Osteoblast (primary cell): ENCODE measurements at regions not wholly inside any gene's neighbourhood (a gene's known extent, or its start where the extent isn't known, plus 50 kb on each side); places are given as distances from the start of the nearest gene placed in this dataset.

ENCODE experiments used
- DNase-seq: peaks from one replicate; pipeline ENCODE4 v3.0.0; 2011; ENCODE audit warnings: low spot score, mixed read lengths; ENCODE audit not compliant: insufficient read length; ENCODE audit errors: missing footprints
- H2AFZ ChIP-seq: 2 replicates; pipeline ENCODE4 v1.6.0; 2011; ENCODE audit warnings: mild to moderate bottlenecking, low read length
- H3K27ac ChIP-seq: 2 replicates; pipeline ENCODE4 v1.5.1; 2011; ENCODE audit warnings: mild to moderate bottlenecking, low read depth, low read length, moderate library complexity
- H3K27me3 ChIP-seq: 2 replicates; pipeline ENCODE4 v1.6.0; 2012; ENCODE audit warnings: mild to moderate bottlenecking, control low read depth, inconsistent platforms, low read length, moderate library complexity; ENCODE audit not compliant: insufficient read depth
- H3K36me3 ChIP-seq: 2 replicates; pipeline ENCODE4 v1.5.1; 2011; ENCODE audit warnings: mild to moderate bottlenecking, low read length, control low read depth, moderate library complexity; ENCODE audit not compliant: insufficient read depth
- H3K4me1 ChIP-seq: 2 replicates; pipeline ENCODE4 v1.5.1; 2011; ENCODE audit warnings: mild to moderate bottlenecking, low read length, control low read depth, moderate library complexity; ENCODE audit not compliant: insufficient read depth
- H3K4me2 ChIP-seq: 2 replicates; pipeline ENCODE4 v1.6.0; 2011; ENCODE audit warnings: mild to moderate bottlenecking, low read length; ENCODE audit not compliant: insufficient read depth
- H3K4me3 ChIP-seq: fragments of 200-600 bp; sonication (generic); 3 replicates; pipeline ENCODE4 v1.5.1; 2012; ENCODE audit warnings: mild to moderate bottlenecking, low read length, inconsistent platforms; ENCODE audit not compliant: insufficient read depth
- H3K79me2 ChIP-seq: 2 replicates; pipeline ENCODE4 v1.6.0; 2012; ENCODE audit warnings: mild to moderate bottlenecking, low read length, control low read depth, inconsistent platforms; ENCODE audit not compliant: insufficient read depth
- H3K9me3 ChIP-seq: 2 replicates; pipeline ENCODE4 v1.5.1; 2011; ENCODE audit warnings: low read depth, low read length, control low read depth
- H4K20me1 ChIP-seq: 2 replicates; pipeline ENCODE4 v1.6.0; 2012; ENCODE audit warnings: mild to moderate bottlenecking, low read length, control low read depth; ENCODE audit not compliant: insufficient read depth
- CTCF ChIP-seq: IDR thresholded peaks from 2 replicates; pipeline ENCODE4 v1.5.1; 2011; ENCODE audit warnings: mild to moderate bottlenecking, low read depth, low read length, moderate library complexity; ENCODE audit errors: extremely low read depth

GRCh38 chr7:35424440-35424839 is 170.5 kb upstream of the TBX20 start:
- Histone ChIP-seq H3K9me3 (no peaks in the 10 kb centered on the region), H2AFZ (no peak overlapping the region), H3K4me1 (no peaks in the 10 kb centered on the region), H3K27ac (no peak overlapping the region), H3K4me3 (no peak overlapping the region), H3K79me2 (no peaks in the 10 kb centered on the region), H3K36me3 (no peaks in the 10 kb centered on the region), H4K20me1 (no peaks in the 10 kb centered on the region), H3K27me3 (no peaks in the 10 kb centered on the region), H3K4me2 (no peak overlapping the region)
- DNase-seq, result no peak
- TF ChIP-seq CTCF, result no peak

- Histone ChIP-seq H3K4me1 (no peaks in the 10 kb centered on the region), H3K9me3 (no peaks in the 10 kb centered on the region), H3K27ac (no peak overlapping the region), H3K4me2 (no peak overlapping the region), H3K36me3 (no peaks in the 10 kb centered on the region), H3K79me2 (no peaks in the 10 kb centered on the region), H4K20me1 (no peaks in the 10 kb centered on the region), H3K27me3 (no peaks in the 10 kb centered on the region), H2AFZ (no peak overlapping the region), H3K4me3 (no peak overlapping the region)
- no peak for TF ChIP-seq CTCF
- no peak for DNase-seq
Measured at GRCh38 chr7:35422715-35423114, 168.8 kb upstream of the TBX20 start.

- Histone ChIP-seq H2AFZ (no peak overlapping the region), H3K4me3 (peak overlapping the region; percentile 29), H3K9me3 (no peaks in the 10 kb centered on the region), H4K20me1 (no peaks in the 10 kb centered on the region), H3K36me3 (no peaks in the 10 kb centered on the region), H3K27me3 (no peaks in the 10 kb centered on the region), H3K27ac (no peak overlapping the region), H3K4me1 (no peaks in the 10 kb centered on the region), H3K4me2 (peak overlapping the region; percentile 53), H3K79me2 (no peaks in the 10 kb centered on the region)
- TF ChIP-seq CTCF, result no peak
- no peak for DNase-seq
Measured at GRCh38 chr7:35420656-35421055, 166.8 kb upstream of the TBX20 start.

GRCh38 chr7:35419391-35419755 is 165.5 kb upstream of the TBX20 start:
- H3K4me3 ChIP-seq, result no peak overlapping the region
- no peak overlapping the region for H3K27ac ChIP-seq
- H3K36me3 ChIP-seq, result no peaks in the 10 kb centered on the region
- no peaks in the 10 kb centered on the region for H3K4me1 ChIP-seq
- no peaks in the 10 kb centered on the region for H3K79me2 ChIP-seq
- H3K9me3 ChIP-seq, result no peaks in the 10 kb centered on the region
- H3K4me2 ChIP-seq, result no peak overlapping the region
- H2AFZ ChIP-seq, result no peak overlapping the region
- DNase-seq, result no peak
- no peak for TF ChIP-seq CTCF
- H3K27me3 ChIP-seq, result no peaks in the 10 kb centered on the region
- H4K20me1 ChIP-seq, result no peaks in the 10 kb centered on the region
